Stimulated activated effector memory CD8-positive, alpha-beta T cell treated with anti-CD3 and anti-CD28 coated beads, Interleukin-12 subunit alpha, Interleukin-12 subunit beta, amount 100 ng/mL, for 72 hours (primary cell): ENCODE measurements at regions not wholly inside any gene's neighbourhood (a gene's known extent, or its start where the extent isn't known, plus 50 kb on each side); places are given as distances from the start of the nearest gene placed in this dataset.
A peak's percentile ranks its signal among the peaks of the same experiment; 100 is the strongest.

Source experiments
- ATAC-seq: fragments of 150-1000 bp; cut with Tn5 transposase; 2 replicates; pipeline ENCODE4 v1.10.0; 2021
- DNase-seq, 2 donors: peaks; one replicate each; pipeline ENCODE4 v3.0.0; 2021 to 2022; ENCODE audit warnings: low spot score in 2 of 2
- H3K27ac Mint-ChIP-seq: one replicate; pipeline ENCODE4 v1.8.0; 2022; ENCODE audit warnings: mild to moderate bottlenecking, mixed read lengths
- H3K36me3 Mint-ChIP-seq: one replicate; pipeline ENCODE4 v1.8.0; 2022; ENCODE audit warnings: mild to moderate bottlenecking, mixed read lengths
- H3K4me1 Mint-ChIP-seq: one replicate; pipeline ENCODE4 v1.8.0; 2022; ENCODE audit warnings: mixed read lengths
- H3K4me3 Mint-ChIP-seq: one replicate; pipeline ENCODE4 v1.8.0; 2022; ENCODE audit warnings: mild to moderate bottlenecking, mixed read lengths
- H3K9me3 Mint-ChIP-seq: one replicate; pipeline ENCODE4 v1.8.0; 2022; ENCODE audit warnings: mixed read lengths

- no peak for ATAC-seq
- DNase-seq: peak in 1 of 2 donors; percentile 25
- Mint-ChIP-seq H3K4me1 (no peaks in the 10 kb centered on the region), H3K9me3 (no peaks in the 10 kb centered on the region), H3K27ac (no peak overlapping the region), H3K4me3 (no peak overlapping the region), H3K36me3 (no peaks in the 10 kb centered on the region)
Measured at GRCh38 chr16:50857881-50858280, 116.0 kb downstream of the CYLD start.

GRCh38 chr16:50856991-50857390, 115.1 kb downstream of the CYLD start:
- Mint-ChIP-seq H3K36me3 (no peaks in the 10 kb centered on the region), H3K27ac (no peak overlapping the region), H3K4me3 (no peak overlapping the region), H3K4me1 (no peaks in the 10 kb centered on the region), H3K9me3 (no peaks in the 10 kb centered on the region)
- ATAC-seq (no peak), DNase-seq (no peak)

- Mint-ChIP-seq H3K9me3 (no peaks in the 10 kb centered on the region), H3K4me1 (no peaks in the 10 kb centered on the region)
- no peak for ATAC-seq
Measured at GRCh38 chr16:50853329-50853728, 111.4 kb downstream of the CYLD start.

More at GRCh38 chr16:50853329-50853728, 111.4 kb downstream of the CYLD start:
- H3K36me3 Mint-ChIP-seq: no peaks in the 10 kb centered on the region
- no peak overlapping the region for H3K4me3 Mint-ChIP-seq
- no peak overlapping the region for H3K27ac Mint-ChIP-seq
- peak in 1 of 2 donors; percentile 13 for DNase-seq
